ENCODE measurements at regions not wholly inside any gene's neighbourhood (a gene's known extent, or its start where the extent isn't known, plus 50 kb on each side); places are given as distances from the start of the nearest gene placed in this dataset.

DNA sequence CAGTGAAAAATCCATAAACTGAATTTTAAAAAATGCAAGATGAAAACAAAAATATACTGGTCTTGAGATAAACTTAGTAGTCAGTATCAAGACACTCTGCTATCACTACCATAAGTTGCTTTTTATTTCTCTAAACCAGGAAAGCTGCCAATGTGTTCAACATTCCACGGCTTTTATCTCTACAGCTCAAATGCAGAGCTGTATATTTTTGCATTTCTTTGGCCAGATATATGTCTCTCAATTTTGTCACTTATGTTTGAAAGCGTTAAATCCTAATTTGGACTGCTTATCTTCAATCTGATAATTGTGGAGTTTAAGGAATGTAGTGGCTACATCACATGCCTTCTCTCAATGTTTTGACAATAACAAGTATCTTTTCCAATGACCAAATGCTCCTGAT lies 609.5 kb downstream of the EPHA4 start:
- DNase-seq = peak in 1 of 2 donors; percentile 7
- intact Hi-C loops (cut with DNase I; ENCODE audit: low total_unique reads) = no loop called here
- TF ChIP-seq POLR2AphosphoS5 (IDR thresholded peaks at IDR 0.05) = no peak
- no peak for TF ChIP-seq EP300 (IDR thresholded peaks at IDR 0.05)
- TF ChIP-seq POLR2A (IDR thresholded peaks at IDR 0.05) = no peak
- TF ChIP-seq, protein P1, sequence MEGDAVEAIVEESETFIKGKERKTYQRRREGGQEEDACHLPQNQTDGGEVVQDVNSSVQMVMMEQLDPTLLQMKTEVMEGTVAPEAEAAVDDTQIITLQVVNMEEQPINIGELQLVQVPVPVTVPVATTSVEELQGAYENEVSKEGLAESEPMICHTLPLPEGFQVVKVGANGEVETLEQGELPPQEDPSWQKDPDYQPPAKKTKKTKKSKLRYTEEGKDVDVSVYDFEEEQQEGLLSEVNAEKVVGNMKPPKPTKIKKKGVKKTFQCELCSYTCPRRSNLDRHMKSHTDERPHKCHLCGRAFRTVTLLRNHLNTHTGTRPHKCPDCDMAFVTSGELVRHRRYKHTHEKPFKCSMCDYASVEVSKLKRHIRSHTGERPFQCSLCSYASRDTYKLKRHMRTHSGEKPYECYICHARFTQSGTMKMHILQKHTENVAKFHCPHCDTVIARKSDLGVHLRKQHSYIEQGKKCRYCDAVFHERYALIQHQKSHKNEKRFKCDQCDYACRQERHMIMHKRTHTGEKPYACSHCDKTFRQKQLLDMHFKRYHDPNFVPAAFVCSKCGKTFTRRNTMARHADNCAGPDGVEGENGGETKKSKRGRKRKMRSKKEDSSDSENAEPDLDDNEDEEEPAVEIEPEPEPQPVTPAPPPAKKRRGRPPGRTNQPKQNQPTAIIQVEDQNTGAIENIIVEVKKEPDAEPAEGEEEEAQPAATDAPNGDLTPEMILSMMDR (IDR thresholded peaks at IDR 0.05) = no peak
- WGBS, 5 donors = 28 to 50% (median 31%) methylated on average over 2 of the region's 2 CpGs
- no peak overlapping the region for H3K27ac ChIP-seq
- H3K4me3 ChIP-seq = no peak overlapping the region
- H3K9me3 ChIP-seq = no peaks in the 10 kb centered on the region
- H3K36me3 ChIP-seq = no peaks in the 10 kb centered on the region
- H3K4me1 ChIP-seq = peaks cover 4 to 14% (median 9%) of the 10 kb centered on the region in 4 donors
- no peaks in the 10 kb centered on the region for H3K27me3 ChIP-seq

DNA sequence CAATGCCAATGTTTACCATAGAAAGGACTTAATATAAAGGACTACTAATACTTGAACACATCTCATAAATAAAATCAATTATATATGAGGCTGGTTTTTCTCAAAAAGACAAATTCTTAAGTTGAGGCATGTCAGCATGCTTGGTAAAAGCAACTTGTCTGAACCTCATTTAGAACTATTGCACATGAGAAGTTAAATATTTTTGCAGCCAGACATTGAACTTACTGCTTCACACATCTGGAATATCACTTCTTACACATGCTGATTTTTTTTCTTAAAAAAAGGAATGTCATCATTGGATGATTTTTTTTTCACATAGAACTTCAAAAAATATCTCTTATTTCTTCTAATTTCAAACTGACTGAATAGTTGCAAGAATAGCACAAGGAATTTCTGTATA lies 609.0 kb downstream of the EPHA4 start:
- TF ChIP-seq, protein P1 (IDR thresholded peaks at IDR 0.05) = no peak
- TF ChIP-seq POLR2A (IDR thresholded peaks at IDR 0.05) (no peak), EP300 (IDR thresholded peaks at IDR 0.05) (no peak), POLR2AphosphoS5 (IDR thresholded peaks at IDR 0.05) (no peak)
- Histone ChIP-seq H3K27ac (no peak overlapping the region), H3K9me3 (no peaks in the 10 kb centered on the region), H3K27me3 (no peaks in the 10 kb centered on the region), H3K36me3 (no peaks in the 10 kb centered on the region), H3K4me3 (no peak overlapping the region), H3K4me1 (peaks cover 4 to 14% (median 9%) of the 10 kb centered on the region in 4 donors)
- no peak for DNase-seq
- intact Hi-C loops (cut with DNase I; ENCODE audit: low total_unique reads) = no loop called here

GRCh38 chr2:220963930-220964329 lies 608.2 kb downstream of the EPHA4 start:
- Histone ChIP-seq H3K4me1 (peaks cover 4 to 11% (median 8%) of the 10 kb centered on the region in 4 donors), H3K27ac (no peak overlapping the region), H3K9me3 (no peaks in the 10 kb centered on the region), H3K4me3 (no peak overlapping the region), H3K36me3 (no peaks in the 10 kb centered on the region), H3K27me3 (no peaks in the 10 kb centered on the region)
- TF ChIP-seq EP300 (IDR thresholded peaks at IDR 0.05) (no peak), POLR2AphosphoS5 (IDR thresholded peaks at IDR 0.05) (no peak), POLR2A (IDR thresholded peaks at IDR 0.05) (no peak)
- TF ChIP-seq, protein P1 (IDR thresholded peaks at IDR 0.05) = no peak
- WGBS, 5 donors = 92 to 97% (median 96%) methylated on average over 3 of the region's 3 CpGs
- no peak for DNase-seq
- intact Hi-C loops (cut with DNase I; ENCODE audit: low total_unique reads) = no loop called here

- intact Hi-C loops (cut with DNase I; ENCODE audit: low total_unique reads) = no loop called here
- TF ChIP-seq, protein P1 (IDR thresholded peaks at IDR 0.05) = no peak
- no peak for TF ChIP-seq POLR2AphosphoS5 (IDR thresholded peaks at IDR 0.05)
- no peak for TF ChIP-seq EP300 (IDR thresholded peaks at IDR 0.05)
- no peak for TF ChIP-seq POLR2A (IDR thresholded peaks at IDR 0.05)
- DNase-seq = no peak
- Histone ChIP-seq H3K4me1 (no peaks in the 10 kb centered on the region), H3K4me3 (no peak overlapping the region), H3K36me3 (no peaks in the 10 kb centered on the region), H3K27me3 (no peaks in the 10 kb centered on the region), H3K27ac (no peak overlapping the region), H3K9me3 (no peaks in the 10 kb centered on the region)
- WGBS, 5 donors = 50 to 81% (median 73%) methylated on average over 3 of the region's 3 CpGs
Observed at GRCh38 chr2:220966636-220967035, 605.5 kb downstream of the EPHA4 start.
